GM21381 (cell line): ENCODE measurements at regions not wholly inside any gene's neighbourhood (a gene's known extent, or its start where the extent isn't known, plus 50 kb on each side); places are given as distances from the start of the nearest gene placed in this dataset.
"Not testable (repeated sequence)": the region's sequence is repeated elsewhere in the genome, so short reads cannot be mapped to it uniquely, and the experiment has no call there.

Source experiments
- ATAC-seq: cut with Tn5 transposase; IDR thresholded peaks from one replicate; pipeline ENCODE4 v1.9.1; 2021; ENCODE audit warnings: mild to moderate bottlenecking, moderate library complexity; ENCODE audit not compliant: unreplicated experiment

GRCh38 chr17:21470422-21470821 is 94.3 kb downstream of the KCNJ12 start:
- not testable (repeated sequence) for ATAC-seq

- ATAC-seq, result no peak
Measured at GRCh38 chr17:21470861-21471260, 94.7 kb downstream of the KCNJ12 start.

- no peak for ATAC-seq
Measured at GRCh38 chr17:21474815-21475214, 98.7 kb downstream of the KCNJ12 start.

- ATAC-seq, result no peak
Measured at GRCh38 chr17:21475571-21475970, 99.4 kb downstream of the KCNJ12 start.

GRCh38 chr17:21476867-21477266 is 100.7 kb downstream of the KCNJ12 start:
- no peak for ATAC-seq

GRCh38 chr17:21482189-21482865 is 106.2 kb downstream of the KCNJ12 start:
- no peak for ATAC-seq

GRCh38 chr17:21488043-21488442 is 111.9 kb downstream of the KCNJ12 start:
- ATAC-seq, result not testable (repeated sequence)

GRCh38 chr17:21493993-21494392 is 117.8 kb downstream of the KCNJ12 start:
- no peak for ATAC-seq

GRCh38 chr17:21495281-21495680 is 119.1 kb downstream of the KCNJ12 start:
- ATAC-seq, result no peak

GRCh38 chr17:21500064-21500463 is 123.9 kb downstream of the KCNJ12 start:
- no peak for ATAC-seq

GRCh38 chr17:21501927-21502700 is 126.0 kb downstream of the KCNJ12 start:
- ATAC-seq, result not testable (repeated sequence)

GRCh38 chr17:21505819-21506815 is 130.0 kb downstream of the KCNJ12 start:
- no peak for ATAC-seq

- ATAC-seq, result not testable (repeated sequence)
Measured at GRCh38 chr17:21507806-21508205, 131.6 kb downstream of the KCNJ12 start.

GRCh38 chr17:21508211-21508610 is 132.1 kb downstream of the KCNJ12 start:
- ATAC-seq, result no peak

GRCh38 chr17:21509356-21509755 is 133.2 kb downstream of the KCNJ12 start:
- ATAC-seq, result not testable (repeated sequence)

GRCh38 chr17:21510686-21511362 is 134.7 kb downstream of the KCNJ12 start:
- ATAC-seq, result no peak

GRCh38 chr17:21511363-21512195 is 135.4 kb downstream of the KCNJ12 start:
- ATAC-seq, result no peak

GRCh38 chr17:21512307-21513011 is 136.3 kb downstream of the KCNJ12 start:
- no peak for ATAC-seq

- ATAC-seq, result no peak
Measured at GRCh38 chr17:21513012-21513570, 136.9 kb downstream of the KCNJ12 start.
